Fibroblast of pulmonary artery (primary cell): ENCODE measurements at regions not wholly inside any gene's neighbourhood (a gene's known extent, or its start where the extent isn't known, plus 50 kb on each side); places are given as distances from the start of the nearest gene placed in this dataset.

ENCODE experiments used
- DNase-seq: peaks from one replicate; pipeline ENCODE4 v3.0.0-alpha.2; 2010; ENCODE audit warnings: low read depth
- H3K4me3 ChIP-seq: replicated peaks from 2 replicates; pipeline ENCODE4 v1.5.1; 2011; ENCODE audit warnings: low read depth, mild to moderate bottlenecking, control low read depth, low read length, moderate library complexity
- TF ChIP-seq, protein P1 (sequence below): IDR thresholded peaks from 2 replicates; pipeline ENCODE4 v1.5.1; 2011; ENCODE audit warnings: mild to moderate bottlenecking, control low read depth, low read length, inconsistent platforms; ENCODE audit errors: missing control alignments

DNA sequence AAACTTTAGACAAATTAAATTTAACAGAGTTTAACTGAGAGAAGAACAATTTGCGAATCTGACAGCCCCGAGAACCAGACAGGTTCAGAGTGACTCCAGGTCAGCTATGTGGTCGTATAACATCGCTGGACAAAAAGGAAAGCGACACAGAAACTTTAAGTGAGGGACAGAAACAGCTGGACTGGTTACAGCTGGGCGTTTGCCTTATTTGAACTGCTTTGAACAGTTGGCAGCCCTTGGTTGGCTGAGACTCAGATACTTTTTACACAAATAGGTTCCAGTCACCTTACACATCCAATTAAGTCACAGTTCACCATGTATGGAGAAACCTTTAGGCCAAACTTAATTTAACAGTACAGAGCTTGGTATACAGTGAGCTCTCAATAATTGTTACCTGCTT is 436.9 kb downstream of the GUCY1A2 start:
- TF ChIP-seq, protein P1, sequence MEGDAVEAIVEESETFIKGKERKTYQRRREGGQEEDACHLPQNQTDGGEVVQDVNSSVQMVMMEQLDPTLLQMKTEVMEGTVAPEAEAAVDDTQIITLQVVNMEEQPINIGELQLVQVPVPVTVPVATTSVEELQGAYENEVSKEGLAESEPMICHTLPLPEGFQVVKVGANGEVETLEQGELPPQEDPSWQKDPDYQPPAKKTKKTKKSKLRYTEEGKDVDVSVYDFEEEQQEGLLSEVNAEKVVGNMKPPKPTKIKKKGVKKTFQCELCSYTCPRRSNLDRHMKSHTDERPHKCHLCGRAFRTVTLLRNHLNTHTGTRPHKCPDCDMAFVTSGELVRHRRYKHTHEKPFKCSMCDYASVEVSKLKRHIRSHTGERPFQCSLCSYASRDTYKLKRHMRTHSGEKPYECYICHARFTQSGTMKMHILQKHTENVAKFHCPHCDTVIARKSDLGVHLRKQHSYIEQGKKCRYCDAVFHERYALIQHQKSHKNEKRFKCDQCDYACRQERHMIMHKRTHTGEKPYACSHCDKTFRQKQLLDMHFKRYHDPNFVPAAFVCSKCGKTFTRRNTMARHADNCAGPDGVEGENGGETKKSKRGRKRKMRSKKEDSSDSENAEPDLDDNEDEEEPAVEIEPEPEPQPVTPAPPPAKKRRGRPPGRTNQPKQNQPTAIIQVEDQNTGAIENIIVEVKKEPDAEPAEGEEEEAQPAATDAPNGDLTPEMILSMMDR: no peak
- no peak overlapping the region for H3K4me3 ChIP-seq
- no peak for DNase-seq

DNA sequence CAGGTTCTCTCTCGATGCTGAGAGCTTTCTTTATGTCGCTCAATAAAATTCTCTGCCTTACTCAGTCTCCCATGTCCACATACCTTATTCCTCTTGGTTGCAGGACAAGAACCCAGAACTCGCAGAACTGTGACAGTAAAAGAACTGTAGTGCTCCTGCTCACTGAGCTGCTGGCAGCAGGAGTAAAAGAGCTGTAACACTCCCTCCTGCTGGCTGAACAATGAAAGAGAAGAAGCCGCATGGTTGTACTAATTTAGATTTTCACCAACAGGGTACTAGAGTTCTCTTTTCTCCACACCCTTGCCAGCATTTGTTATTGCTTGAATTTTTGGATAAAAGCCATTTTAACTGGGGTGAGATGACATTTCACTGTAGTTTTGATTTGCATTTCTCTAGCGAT is 433.2 kb downstream of the GUCY1A2 start:
- TF ChIP-seq, protein P1: peak; percentile 44

DNA sequence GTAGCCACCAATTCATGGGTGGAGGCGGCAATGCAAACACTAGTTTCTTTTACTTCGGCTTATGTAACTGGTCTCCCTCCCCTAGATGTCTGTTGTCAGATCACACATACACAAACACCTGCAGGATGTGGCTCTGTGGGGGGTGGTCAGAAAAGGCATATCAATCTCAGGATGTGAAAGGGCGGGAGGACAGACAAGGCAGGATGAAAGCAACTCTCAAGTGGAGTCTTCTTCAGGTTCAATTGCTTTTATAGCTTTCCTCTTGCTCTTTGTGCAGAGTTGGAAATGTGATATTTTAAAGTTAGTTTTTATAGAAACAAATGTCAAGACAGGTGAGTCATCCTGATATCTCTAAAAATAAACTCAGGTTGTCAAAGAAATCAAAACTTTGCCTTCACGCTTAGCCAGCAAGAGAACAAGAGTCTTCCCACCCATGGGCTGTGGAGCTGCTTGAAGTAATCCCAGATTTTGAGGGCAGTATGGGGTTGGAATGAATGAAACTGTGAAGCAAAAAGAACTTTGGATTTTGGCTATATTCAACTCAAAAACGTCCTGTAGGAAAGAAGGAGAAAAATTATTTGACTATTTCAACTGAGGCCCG is 423.4 kb downstream of the GUCY1A2 start:
- TF ChIP-seq, protein P1: no peak

More for the DNA sequence above, 433.2 kb downstream of the GUCY1A2 start:
- no peak overlapping the region for H3K4me3 ChIP-seq
- DNase-seq: peak; percentile 53

DNA sequence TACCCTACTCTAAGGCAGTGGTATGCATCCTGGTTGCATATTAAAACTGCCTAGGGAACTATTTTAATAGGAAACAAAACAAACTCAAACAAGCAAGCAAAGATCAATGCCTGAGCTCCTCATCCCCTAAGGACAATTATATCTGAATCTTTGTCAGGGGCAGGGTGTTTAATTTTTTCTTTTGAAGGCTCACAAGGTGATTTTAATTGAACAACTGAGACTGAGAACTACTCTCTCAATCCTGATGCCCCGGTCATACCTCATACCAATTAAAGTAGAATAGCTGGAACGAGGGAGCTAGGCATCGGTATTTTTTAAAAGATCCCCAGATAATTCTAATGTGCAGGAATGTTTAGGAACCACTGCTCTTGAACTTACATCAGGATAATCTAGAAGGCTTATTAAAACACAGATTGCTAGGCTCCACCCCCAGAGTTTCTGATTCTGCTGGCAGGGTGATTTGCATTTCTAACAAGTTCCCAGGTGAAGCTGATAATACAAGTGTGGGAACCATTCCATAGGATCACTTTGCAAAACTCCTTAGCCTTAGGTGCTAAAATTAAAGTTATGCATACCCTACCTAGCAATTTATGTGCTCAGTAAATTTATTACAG is 416.5 kb downstream of the GUCY1A2 start:
- no peak overlapping the region for H3K4me3 ChIP-seq
- TF ChIP-seq, protein P1: no peak
- DNase-seq: no peak

More for the DNA sequence above, 423.4 kb downstream of the GUCY1A2 start:
- H3K4me3 ChIP-seq: no peak overlapping the region
- DNase-seq: no peak

DNA sequence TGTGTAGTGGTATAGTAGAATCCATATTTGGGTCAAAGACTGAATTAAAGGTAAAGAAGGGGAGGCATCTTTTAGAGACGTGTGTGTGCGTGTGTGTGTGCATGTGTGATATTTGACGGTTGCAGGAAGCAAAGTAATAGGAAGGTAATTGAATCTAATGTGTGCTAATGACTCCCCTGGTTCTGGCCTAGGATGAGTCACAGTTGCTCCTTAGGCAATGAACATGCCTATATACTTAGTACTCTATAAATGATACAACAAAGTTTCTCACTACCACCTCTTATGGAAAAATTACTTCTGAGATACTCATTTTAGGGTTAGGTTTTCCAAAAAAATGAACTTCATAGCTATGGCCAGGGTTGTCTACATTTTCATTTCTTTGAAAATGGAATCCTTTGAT is 409.6 kb downstream of the GUCY1A2 start:
- TF ChIP-seq, protein P1: no peak
- H3K4me3 ChIP-seq: no peak overlapping the region
- peak; percentile 31 for DNase-seq

DNA sequence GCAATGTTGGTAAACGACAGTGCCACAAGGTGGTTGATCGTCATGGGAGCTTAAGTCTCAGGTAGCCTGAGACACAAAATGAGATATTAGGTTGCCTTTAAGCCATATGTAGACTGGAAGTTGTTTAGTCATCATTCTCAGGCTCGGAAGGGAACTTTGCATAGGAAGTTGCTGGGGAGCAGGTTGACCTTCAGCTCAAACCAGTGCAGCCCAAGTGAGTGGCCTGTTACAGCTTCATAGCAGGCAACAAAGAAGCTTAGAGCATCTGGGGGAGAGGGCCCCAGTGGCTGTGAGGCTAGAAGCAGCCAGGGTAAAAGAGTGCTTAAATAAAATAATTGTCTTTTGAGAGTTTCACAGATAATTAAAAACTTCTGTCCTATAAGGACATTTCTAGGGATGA is 404.0 kb downstream of the GUCY1A2 start:
- DNase-seq: no peak
- no peak overlapping the region for H3K4me3 ChIP-seq
- TF ChIP-seq, protein P1: no peak
